HG03039 (cell line): ENCODE measurements at regions not wholly inside any gene's neighbourhood (a gene's known extent, or its start where the extent isn't known, plus 50 kb on each side); places are given as distances from the start of the nearest gene placed in this dataset.
A peak's percentile ranks its signal among the peaks of the same experiment; 100 is the strongest.

Experiments used
- ATAC-seq: cut with Tn5 transposase; IDR thresholded peaks from one replicate; pipeline ENCODE4 v1.9.1; 2021; ENCODE audit warnings: mild to moderate bottlenecking, moderate library complexity; ENCODE audit not compliant: unreplicated experiment

DNA sequence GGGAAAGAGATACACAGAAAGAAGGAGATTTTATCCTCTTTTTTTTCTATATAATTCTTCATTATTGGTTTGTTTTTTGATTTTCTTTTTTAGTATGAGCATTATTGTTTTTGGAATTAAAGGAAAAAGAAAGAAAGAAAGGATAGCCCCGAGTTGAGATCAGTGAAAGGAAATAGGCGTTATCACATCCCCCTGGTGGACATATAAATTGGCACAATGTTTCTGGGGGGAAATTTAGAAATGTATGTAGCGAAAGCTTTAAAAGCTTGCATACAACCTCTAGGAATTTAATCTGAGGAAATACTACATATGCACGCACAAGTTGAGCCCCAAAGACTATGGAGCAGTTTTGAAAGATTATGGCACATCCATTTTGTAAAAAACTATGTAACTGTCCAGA lies 226.3 kb upstream of the LDB2 start:
- no peak for ATAC-seq

DNA sequence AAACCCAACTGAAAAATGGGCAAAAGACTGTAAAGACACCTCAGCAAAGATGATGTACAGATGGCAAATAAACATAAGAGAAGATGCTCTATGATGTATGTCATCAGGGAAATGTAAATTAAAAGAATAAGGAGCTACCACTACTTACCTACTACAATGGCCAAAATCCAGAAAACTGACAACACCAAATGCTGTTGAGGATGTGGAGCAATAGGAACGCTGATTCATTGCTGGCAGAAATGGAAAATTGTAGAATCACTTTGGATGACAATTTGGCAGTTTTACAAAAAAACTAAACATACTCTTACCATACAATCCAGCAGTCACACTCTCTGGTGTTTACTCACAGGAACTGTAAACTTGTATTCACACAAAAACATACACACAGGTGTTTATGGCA lies 222.3 kb upstream of the LDB2 start:
- no peak for ATAC-seq

DNA sequence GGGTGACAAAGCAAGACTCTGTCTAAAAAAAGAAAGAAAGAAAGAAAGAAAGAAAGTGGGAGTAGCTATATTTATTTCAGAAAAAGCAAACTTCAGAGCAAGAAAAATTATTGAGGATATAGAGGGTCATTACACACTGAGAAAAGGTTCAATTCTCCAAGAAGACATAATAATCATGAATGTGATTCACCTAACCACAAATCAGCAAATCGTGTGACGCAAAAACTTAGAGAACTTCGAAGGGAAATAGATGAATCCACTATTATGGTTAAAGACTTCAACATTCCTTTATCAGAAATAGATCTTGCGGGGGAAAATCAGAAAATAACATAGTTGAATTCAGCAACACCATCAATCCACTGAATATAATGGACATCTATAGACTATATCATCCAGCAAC lies 219.3 kb upstream of the LDB2 start:
- ATAC-seq, result no peak

DNA sequence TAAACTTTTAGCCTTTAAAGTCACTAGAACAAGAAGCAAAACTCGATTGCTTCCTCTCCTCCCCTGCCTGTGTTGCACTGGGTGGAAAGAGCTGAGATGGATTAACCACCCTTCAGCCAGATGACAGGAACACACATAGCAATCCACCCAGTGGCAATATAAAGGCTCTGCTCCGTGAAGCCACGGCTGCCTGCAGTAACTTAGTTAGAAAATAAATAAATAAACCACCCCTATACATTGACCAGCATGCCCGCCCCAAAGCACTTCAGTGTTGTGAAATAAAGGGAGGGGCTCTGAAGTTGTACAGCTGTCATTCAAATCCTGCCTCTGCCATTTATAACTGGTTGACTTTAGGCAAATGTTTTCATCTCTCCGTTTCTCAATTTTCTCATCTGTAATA lies 217.1 kb upstream of the LDB2 start:
- ATAC-seq, result no peak

DNA sequence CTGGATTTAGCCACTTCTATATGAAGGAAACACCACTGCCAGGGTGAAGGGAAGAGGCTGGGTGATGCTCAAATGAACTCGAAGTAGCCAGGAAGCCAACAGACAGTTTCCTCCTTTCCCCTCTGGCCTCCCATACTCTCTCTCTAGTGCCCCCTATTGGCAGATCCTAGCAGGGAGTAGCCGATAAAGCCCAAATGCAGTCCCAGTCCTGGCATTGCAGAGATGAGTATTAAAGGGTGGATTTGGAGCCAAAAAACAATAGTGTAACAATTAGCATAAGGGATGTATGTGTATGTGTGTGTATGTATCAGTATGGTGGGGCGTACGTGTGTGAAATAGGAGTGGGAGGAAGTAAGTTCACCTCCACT lies 213.8 kb upstream of the LDB2 start:
- ATAC-seq, result no peak

DNA sequence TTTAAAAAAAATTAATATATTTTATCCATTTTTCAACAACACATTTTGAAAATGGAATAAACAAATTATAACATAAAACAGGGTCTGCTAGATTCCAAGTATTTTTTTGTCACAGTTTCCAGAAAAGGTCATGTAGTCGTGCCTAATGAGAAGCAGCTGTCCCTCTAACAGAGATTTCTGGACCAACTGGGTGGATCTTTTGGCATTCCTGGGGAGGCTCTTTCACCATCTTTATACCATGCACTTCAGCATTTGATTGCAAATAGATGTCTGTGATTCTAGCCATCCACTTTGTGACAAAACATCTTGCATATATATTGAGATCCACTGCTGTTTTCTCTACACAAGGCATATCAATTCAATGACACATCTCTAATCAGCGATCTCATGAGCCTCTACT lies 210.7 kb upstream of the LDB2 start:
- no peak for ATAC-seq

DNA sequence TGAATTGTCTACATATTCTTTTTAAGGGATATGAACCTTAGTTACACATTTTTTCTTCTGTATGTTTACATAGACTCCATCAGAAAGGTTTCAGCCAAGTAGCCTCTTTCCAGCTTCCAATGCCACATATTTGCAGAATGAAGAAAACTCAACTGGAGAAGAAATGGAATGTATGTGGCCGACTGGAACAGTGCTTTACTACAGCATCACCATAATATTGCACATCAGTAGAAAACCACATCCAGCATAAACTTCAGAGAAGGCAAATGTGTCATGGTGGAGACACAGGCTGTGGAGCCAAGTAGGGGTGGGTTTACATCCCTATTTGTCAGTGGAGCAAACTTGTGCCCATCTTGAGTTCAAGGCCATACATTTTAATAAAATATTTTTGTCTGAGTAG lies 204.8 kb upstream of the LDB2 start:
- ATAC-seq, result no peak

DNA sequence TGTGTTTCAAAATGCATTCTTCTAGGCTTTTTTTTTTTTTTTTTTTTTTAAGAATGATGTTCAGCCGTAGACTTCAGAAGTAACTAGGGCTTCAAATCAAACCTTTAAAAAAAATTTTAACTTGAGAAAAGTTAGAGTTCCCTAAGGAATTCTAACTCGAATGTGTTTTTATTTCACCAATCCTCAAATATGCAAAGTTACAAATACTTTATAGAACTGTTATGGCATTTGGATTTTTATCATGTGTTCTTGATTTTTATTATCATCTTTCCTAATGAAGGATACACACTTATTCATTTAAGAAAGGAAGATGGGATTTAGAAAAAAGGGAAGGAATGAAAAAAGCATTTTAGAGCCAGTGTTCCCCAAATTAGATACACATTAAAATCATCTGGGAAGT lies 200.6 kb upstream of the LDB2 start:
- ATAC-seq, result no peak

DNA sequence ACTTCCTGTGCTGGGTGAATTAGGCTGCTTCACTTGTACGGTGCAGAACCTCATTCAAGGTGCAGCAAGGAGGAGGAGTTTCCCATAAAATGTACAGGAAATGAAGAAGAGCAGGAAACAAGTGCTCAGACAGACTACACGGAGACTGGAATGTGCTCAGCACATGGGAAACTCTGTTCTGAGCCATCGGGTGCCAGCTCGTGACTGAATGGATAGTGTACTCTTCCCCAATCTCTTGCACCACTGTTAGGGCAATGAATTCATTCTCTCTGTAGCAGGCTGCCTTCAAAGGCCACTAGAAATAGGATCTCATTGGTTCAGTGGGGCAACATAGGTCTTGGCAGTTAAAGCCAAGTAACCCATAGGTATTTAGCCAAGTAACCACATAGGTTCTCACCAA lies 200.0 kb upstream of the LDB2 start:
- ATAC-seq, result no peak

DNA sequence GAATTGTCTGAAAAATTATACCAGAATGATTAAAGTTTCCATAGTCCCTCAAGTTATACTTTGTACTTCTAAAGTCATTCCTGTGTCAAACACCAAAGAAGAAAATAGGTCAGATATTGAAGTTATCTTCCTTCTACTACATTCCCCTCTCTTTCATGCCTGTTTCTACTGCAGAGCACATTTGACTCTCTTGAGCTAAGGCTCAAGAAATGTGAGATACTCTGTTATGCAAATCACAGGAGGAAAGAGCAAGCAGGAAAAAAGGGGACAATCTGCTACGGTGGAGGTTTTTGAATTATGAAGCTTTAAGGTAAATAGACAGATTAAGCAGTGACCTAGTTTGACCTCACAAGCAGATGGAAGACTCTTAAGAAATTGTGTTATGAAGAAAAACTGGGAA lies 198.9 kb upstream of the LDB2 start:
- ATAC-seq, result no peak

DNA sequence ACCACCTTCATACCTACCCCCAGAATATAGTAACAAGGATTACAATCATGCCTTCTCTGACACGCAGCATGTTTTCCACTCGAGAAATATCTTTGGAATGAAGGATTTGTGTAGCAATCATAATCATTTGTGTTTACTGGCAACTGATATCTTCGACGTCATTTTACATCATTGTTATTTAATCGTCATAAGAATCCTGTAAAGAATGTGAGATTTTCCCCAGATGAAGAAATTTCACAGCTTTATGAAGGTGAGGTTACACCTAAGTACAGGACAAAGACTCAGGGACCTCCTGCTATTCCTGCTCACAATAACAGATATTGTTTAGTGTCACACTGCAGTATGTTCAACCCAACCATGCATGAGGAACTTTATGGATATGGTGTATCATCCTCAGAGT lies 198.2 kb upstream of the LDB2 start:
- no peak for ATAC-seq

DNA sequence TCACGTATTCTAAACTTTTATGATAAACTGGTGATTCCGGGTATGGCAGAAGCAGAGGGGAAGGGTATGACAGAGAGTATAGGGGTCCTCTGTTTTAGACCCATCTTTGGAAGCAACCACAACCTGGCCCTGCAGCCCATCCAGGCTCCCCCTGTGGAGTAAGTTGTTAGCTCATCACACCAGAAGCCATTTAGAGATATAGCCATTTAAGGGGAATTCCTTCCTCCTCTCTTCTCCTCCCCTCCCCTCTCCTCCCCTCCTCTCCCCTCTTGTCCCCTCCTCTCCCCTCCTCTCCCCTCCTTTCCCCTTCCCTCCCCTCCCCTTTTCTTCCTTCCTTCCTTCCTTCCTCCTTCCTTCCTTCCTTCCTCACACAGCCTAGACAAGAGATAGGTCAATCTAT lies 197.3 kb upstream of the LDB2 start:
- no peak for ATAC-seq

DNA sequence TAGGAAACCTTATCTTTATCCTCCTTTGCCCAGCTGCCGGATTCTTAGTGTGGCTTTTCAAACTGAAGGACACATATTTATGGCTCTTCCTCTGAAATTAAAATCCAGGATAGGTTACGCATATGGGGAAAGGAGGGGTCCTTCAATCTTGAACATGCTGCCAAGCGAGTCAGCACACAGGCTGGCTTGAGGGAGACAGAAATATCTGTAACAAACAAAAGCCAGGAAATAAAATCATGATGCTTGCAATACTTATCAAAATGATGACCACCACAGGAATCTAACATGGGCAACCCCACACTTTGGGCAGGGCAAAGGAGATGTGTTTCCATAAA lies 196.4 kb upstream of the LDB2 start:
- no peak for ATAC-seq

DNA sequence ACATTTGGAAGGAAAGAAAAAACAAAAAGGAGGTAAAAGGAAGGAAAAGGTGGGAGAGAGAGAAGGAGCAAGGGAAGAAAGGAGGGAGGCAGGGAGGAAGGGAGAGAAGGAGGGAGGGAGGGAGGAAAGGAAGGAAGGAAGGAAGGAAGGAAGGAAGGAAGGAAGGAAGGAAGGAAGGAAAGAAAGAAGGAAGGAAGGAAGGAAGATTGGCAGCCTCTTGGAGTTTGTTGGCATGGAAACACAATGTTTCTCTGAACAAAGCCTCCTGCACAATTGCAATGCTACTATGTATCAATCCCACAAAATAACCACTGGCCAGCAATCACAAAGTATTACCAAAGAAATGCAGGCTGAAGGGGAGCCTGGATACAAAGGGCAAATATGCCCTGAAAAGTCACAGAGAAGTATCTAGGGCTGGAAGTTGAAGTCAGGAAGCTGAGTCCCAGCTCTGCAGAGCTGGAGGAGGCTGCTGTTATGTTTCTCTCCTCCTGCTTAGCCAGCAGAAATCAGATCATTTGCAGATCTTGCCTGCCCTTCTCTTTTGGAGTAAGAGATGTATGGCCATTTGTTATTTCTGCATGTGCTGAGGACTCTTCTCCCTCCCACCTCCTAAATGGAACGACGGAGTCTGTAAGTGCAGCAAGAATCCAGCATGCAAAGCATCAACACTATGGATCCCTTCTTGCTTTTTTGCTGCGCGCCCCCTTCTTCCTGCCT lies 195.9 kb upstream of the LDB2 start:
- ATAC-seq, result no peak

DNA sequence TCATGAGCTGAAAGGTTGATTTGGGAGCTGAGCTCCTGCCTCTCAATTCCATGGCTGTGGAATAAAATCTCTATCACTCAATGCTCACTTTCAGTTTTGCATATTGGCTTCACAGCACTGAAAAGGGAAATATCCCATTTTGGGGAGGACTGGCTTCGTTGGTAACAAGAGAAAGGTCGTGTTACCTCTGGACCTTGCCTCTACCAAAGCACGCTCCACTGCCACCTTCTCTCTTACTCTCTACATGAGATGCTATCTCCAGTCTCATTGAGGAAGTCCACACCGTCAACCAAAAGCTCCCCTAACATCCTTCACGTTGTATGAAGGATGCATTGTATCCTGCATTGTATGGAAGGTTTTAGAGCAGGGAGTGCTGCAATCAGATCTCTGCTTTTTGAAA lies 195.0 kb upstream of the LDB2 start:
- ATAC-seq, result peak; percentile 4

DNA sequence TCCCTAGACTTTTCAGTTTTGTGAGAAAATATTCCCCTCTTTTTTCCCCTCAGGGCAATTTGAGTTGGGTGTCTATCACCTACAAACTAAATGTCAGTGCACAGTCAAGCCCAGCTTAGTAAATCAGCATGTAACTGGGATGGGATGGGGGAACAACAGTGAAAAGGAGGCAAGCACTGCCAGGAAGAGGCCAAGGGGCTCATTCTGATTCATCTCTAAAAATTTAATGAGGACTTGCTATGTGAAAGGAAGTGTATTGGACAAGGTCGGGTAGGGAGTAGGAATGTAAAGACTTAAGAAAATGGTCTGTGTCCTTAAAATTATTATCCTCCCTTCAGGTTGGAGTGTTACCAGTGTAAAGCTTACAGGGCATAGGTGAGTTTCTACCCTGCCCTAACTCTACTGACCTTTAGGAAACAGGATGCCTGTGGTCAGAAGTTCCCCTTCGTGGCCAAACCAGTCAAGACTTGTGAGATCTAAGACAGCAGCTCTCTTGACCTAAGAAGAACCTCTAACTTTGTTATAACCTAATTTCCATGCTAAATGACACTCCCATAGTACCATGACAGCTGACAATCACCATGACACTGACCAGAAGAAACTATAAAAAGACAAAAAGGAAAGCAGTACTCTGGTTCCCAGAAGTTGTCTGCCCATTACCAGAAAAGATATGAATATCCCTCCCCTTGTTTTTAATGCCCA lies 194.4 kb upstream of the LDB2 start:
- peak; percentile 85 for ATAC-seq

DNA sequence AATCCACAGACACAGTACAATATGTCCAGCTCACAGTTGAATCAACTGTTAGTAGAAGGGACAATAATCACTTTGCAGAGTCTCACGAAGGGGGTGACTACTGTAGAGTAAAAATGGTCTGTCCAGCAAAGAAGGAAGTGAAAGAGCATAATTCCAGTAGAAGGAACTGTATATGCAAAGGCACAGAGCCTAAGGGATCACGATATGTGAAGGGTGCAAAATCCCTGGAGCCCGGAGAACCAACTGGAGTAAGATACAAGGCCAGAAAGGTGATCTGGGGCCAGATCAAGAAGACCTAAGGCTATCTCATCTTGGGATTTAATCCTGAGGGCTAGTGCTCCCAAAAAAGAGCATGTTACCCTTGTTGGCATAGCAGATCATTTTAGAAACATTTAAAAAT lies 192.7 kb upstream of the LDB2 start:
- ATAC-seq, result no peak

DNA sequence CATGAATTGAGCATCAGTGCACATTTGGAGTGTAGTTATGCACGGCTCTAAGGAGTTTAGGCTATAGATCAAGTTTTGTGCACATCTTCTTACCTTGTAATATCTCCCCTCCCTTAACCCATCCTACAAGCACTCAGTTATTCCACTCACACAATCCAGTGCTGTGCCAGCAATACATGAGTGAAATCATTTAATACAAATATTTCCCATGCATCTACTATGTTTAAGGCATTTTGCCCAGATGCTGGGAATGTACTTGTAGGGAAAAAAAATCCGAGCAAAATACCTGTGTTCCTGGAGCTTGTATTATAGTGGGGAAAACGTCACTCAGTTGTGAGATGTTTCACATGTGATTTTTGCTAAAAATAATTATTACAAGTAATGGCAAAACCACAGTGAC lies 191.6 kb upstream of the LDB2 start:
- ATAC-seq, result no peak

DNA sequence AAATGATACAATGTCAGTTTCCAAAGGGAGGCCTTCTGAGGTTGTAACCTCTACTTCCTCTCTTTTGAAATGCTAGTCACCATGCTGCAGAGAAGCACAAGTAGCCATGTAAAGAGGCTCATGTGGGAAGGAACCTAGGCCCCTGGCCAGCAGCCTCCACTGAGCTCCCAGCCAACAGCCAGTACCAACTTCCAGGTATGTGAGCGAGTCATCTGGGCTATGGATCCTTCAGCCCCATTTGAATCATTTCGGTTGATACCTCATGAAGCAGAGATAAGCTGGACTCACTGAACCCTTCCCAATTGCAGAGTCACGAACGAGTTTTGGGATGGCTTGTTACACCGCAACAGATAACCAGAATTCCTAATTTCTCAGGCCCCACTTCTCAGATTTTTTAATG lies 187.0 kb upstream of the LDB2 start:
- no peak for ATAC-seq

DNA sequence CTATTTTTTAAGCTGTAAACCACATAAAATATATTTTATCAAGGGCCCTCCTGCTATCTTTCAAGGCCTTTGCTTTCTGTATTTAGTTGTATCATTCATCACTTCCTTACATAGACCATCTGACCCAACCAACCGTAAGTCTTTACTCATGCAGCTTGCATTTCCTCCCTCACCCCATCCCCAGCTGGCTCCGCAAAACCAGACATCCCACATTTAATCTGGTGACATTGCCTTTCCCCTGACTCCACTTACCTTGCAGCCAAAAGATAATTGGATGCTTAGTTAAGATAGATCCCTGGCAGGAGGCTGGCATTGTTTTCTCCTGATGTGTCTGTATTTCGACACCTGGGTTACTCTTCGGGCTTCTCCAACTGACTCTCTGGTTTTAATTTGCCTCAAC lies 183.7 kb upstream of the LDB2 start:
- ATAC-seq, result no peak

DNA sequence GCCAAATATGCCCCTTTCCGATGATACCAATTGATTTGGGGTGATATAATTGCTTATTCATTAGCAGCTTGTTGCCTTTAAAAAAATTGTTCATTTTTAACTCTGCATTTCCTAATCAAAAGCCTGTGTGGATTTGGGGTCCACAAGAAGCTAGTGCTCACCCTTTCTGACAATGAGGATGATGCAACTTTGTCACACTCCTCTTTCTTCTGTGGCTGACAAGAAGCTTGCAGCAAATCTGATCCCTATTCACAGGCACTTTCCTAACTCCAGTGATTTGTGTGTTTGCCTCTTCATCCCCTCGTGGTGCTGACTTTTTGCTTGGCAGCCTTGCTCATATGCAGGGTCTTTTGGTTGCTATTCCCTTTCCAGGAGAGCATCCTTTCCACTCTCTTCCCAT lies 182.7 kb upstream of the LDB2 start:
- ATAC-seq, result no peak

DNA sequence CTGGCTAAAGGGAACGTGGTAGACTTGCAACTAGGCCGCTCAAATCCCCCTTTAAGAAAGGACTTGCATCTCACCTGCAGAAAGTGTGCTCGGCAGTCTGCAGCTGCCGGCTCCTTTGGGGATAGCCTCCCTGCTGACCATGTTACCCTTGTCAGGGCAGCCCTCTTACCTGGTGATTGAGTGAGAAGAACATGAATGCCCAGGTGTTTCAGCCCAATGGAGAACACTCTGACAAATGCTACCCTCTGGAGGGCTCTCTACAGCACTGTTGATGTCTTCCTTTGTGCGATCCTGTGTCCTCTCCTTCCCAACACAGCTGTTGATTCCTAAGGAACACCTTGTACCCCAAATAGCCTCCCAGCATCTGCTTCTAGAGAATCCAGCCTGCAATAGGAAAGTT lies 178.7 kb upstream of the LDB2 start:
- ATAC-seq, result no peak

DNA sequence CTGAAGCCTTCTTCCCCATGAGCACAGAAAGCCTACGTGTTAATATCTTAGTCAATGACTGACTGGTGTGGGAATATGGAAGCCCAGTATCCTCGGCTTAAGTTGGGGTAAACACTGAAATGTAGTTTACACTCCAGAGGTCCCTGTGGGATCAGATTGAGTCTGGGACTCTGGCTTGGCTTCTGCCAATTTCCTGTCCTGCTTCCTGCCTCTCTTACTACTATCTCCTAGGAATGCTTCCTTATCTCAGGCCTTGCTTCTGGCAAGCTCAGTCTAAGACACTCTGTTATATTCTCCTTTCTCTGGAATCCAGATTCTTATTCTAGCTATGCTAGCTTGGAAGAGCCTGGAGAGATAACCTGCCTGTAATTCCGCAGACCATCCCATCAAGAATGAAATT lies 174.0 kb upstream of the LDB2 start:
- ATAC-seq, result no peak
